ENCODE measurements at regions not wholly inside any gene's neighbourhood (a gene's known extent, or its start where the extent isn't known, plus 50 kb on each side); places are given as distances from the start of the nearest gene placed in this dataset.

GRCh38 chrX:148422526-148422925 is 77.9 kb upstream of the AFF2 start:
- no peak for TF ChIP-seq POLR2AphosphoS5 (IDR thresholded peaks at IDR 0.05)
- TF ChIP-seq, protein P1, sequence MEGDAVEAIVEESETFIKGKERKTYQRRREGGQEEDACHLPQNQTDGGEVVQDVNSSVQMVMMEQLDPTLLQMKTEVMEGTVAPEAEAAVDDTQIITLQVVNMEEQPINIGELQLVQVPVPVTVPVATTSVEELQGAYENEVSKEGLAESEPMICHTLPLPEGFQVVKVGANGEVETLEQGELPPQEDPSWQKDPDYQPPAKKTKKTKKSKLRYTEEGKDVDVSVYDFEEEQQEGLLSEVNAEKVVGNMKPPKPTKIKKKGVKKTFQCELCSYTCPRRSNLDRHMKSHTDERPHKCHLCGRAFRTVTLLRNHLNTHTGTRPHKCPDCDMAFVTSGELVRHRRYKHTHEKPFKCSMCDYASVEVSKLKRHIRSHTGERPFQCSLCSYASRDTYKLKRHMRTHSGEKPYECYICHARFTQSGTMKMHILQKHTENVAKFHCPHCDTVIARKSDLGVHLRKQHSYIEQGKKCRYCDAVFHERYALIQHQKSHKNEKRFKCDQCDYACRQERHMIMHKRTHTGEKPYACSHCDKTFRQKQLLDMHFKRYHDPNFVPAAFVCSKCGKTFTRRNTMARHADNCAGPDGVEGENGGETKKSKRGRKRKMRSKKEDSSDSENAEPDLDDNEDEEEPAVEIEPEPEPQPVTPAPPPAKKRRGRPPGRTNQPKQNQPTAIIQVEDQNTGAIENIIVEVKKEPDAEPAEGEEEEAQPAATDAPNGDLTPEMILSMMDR (IDR thresholded peaks at IDR 0.05), result no peak
- TF ChIP-seq POLR2A (IDR thresholded peaks at IDR 0.05), result no peak
